ENCODE measurements at regions not wholly inside any gene's neighbourhood (a gene's known extent, or its start where the extent isn't known, plus 50 kb on each side); places are given as distances from the start of the nearest gene placed in this dataset.

- H3K4me1 Mint-ChIP-seq (ENCODE audit: low read depth in 2 of 2), result no peaks in the 10 kb centered on the region
- no peaks in the 10 kb centered on the region for H3K36me3 Mint-ChIP-seq
- H3K9me3 Mint-ChIP-seq, result peaks cover 1% of the 10 kb centered on the region
- no peak overlapping the region for H3K27ac Mint-ChIP-seq
- H3K4me3 Mint-ChIP-seq, result no peak overlapping the region
- peaks cover 0 to 3% of the 10 kb centered on the region in 2 donors for H3K27me3 Mint-ChIP-seq
- DNase-seq (ENCODE audit: low spot score), result no peak
- ATAC-seq, result no peak
Measured at GRCh38 chr17:55883149-55883548, 132.3 kb downstream of the PCTP start.

DNA sequence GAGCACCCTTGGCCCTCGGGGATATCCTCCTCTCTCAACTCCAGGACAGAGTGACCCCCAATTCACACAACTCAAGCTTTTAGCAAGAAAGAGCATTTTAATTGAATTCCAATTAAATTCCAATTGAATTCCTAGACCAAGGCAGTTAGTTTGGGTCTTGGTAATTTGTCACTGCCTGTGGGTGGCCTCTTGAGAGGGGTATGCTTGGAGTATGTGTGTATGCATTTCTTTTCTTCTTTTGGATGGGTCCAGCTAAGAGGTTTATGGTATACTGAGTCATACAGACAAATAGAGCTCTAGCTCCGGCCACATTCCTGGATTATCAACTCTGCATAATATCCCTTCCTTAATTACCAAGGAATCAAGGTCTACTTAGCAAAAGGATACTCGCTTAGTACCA lies 136.7 kb downstream of the PCTP start:
- H3K4me1 Mint-ChIP-seq (ENCODE audit: low read depth in 2 of 2), result no peaks in the 10 kb centered on the region
- no peaks in the 10 kb centered on the region for H3K36me3 Mint-ChIP-seq
- peaks cover 3 to 20% of the 10 kb centered on the region in 2 donors for H3K27me3 Mint-ChIP-seq
- no peak overlapping the region for H3K27ac Mint-ChIP-seq
- no peak overlapping the region for H3K4me3 Mint-ChIP-seq
- no peak for ATAC-seq
- peaks cover 15% of the 10 kb centered on the region for H3K9me3 Mint-ChIP-seq
- DNase-seq (ENCODE audit: low spot score), result no peak

- H3K4me1 Mint-ChIP-seq (ENCODE audit: low read depth in 2 of 2), result no peaks in the 10 kb centered on the region
- no peak for ATAC-seq
Measured at GRCh38 chr17:55889271-55889670, 138.4 kb downstream of the PCTP start.

GRCh38 chr17:55895112-55895759 lies 144.4 kb downstream of the PCTP start:
- no peak overlapping the region for H3K4me3 Mint-ChIP-seq
- peaks cover 0 to 15% of the 10 kb centered on the region in 2 donors for H3K27me3 Mint-ChIP-seq
- no peaks in the 10 kb centered on the region for H3K4me1 Mint-ChIP-seq (ENCODE audit: low read depth in 2 of 2)
- H3K9me3 Mint-ChIP-seq, result peaks cover 2% of the 10 kb centered on the region
- no peak for DNase-seq (ENCODE audit: low spot score)
- ATAC-seq, result no peak
- no peak overlapping the region for H3K27ac Mint-ChIP-seq
- H3K36me3 Mint-ChIP-seq, result no peaks in the 10 kb centered on the region

More at GRCh38 chr17:55889271-55889670, 138.4 kb downstream of the PCTP start:
- Mint-ChIP-seq H3K36me3 (no peaks in the 10 kb centered on the region), H3K9me3 (peaks cover 15% of the 10 kb centered on the region), H3K27ac (no peak overlapping the region), H3K27me3 (peaks cover 3 to 20% of the 10 kb centered on the region in 2 donors), H3K4me3 (no peak overlapping the region)
- DNase-seq (ENCODE audit: low spot score), result no peak

DNA sequence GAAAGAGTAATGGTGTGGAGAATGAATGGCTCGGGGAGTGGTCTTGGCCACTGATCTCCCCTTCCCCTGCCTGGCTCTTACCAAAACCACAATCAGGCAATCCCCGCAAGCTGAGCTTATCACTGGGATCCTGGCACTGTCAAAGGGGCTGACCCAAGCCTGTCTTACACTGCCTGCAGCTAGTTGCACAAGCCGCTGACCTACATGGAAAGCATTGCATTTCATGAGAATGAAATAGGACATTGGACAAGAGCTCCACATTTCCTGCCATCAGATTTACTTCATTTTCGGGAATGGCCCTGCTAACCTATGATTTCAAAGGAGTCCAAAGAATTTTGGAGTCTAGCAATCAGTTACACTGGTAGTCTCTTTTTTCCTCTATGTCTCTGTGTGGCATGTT lies 146.4 kb downstream of the PCTP start:
- Mint-ChIP-seq H3K36me3 (no peaks in the 10 kb centered on the region), H3K9me3 (no peaks in the 10 kb centered on the region), H3K4me1 (ENCODE audit: low read depth in 2 of 2) (no peaks in the 10 kb centered on the region), H3K27me3 (no peaks in the 10 kb centered on the region), H3K27ac (no peak overlapping the region), H3K4me3 (no peak overlapping the region)
- ATAC-seq, result no peak
- no peak for DNase-seq (ENCODE audit: low spot score)

- no peak overlapping the region for H3K27ac Mint-ChIP-seq
- H3K9me3 Mint-ChIP-seq, result no peaks in the 10 kb centered on the region
- ATAC-seq (no peak), DNase-seq (ENCODE audit: low spot score) (no peak)
- H3K4me1 Mint-ChIP-seq (ENCODE audit: low read depth in 2 of 2), result no peaks in the 10 kb centered on the region
- H3K4me3 Mint-ChIP-seq, result no peak overlapping the region
- no peaks in the 10 kb centered on the region for H3K36me3 Mint-ChIP-seq
- H3K27me3 Mint-ChIP-seq, result no peaks in the 10 kb centered on the region
Measured at GRCh38 chr17:55898195-55898594, 147.3 kb downstream of the PCTP start.

GRCh38 chr17:55900188-55900587 lies 149.3 kb downstream of the PCTP start:
- Mint-ChIP-seq H3K9me3 (peaks cover 3% of the 10 kb centered on the region), H3K4me3 (no peak overlapping the region), H3K27me3 (peaks cover 0 to 6% of the 10 kb centered on the region in 2 donors), H3K36me3 (no peaks in the 10 kb centered on the region), H3K4me1 (ENCODE audit: low read depth in 2 of 2) (no peaks in the 10 kb centered on the region), H3K27ac (no peak overlapping the region)
- ATAC-seq, result no peak
- no peak for DNase-seq (ENCODE audit: low spot score)

- H3K4me3 Mint-ChIP-seq, result no peak overlapping the region
- H3K27me3 Mint-ChIP-seq, result peaks cover 0 to 6% of the 10 kb centered on the region in 2 donors
- peaks cover 3% of the 10 kb centered on the region for H3K9me3 Mint-ChIP-seq
- no peak overlapping the region for H3K27ac Mint-ChIP-seq
- H3K4me1 Mint-ChIP-seq (ENCODE audit: low read depth in 2 of 2), result no peaks in the 10 kb centered on the region
- DNase-seq (ENCODE audit: low spot score) (no peak), ATAC-seq (no peak)
- H3K36me3 Mint-ChIP-seq, result no peaks in the 10 kb centered on the region
Measured at GRCh38 chr17:55903028-55903690, 152.3 kb downstream of the PCTP start.

DNA sequence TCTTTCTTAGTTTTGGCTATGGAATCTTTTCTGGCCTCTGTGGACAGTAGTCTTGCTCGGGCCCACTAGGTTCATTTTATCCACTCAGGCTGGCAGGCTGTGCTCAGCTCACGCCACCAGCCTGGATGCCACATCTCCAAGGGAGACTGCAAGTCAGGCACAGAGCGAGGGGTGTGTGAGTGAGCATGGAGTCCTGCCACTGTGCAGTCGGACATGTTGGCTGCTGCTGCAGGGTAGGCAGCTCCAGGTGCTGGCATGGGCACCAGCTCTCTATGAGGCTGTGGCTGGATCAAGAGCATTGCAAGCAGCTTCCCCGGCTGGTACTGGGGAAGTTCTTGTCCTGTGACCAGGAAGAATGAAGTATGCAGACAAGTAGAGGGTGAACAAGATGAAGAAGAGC lies 158.9 kb downstream of the PCTP start:
- no peaks in the 10 kb centered on the region for H3K36me3 Mint-ChIP-seq
- H3K9me3 Mint-ChIP-seq, result peaks cover 8% of the 10 kb centered on the region
- DNase-seq (ENCODE audit: low spot score), result no peak
- H3K27ac Mint-ChIP-seq, result no peak overlapping the region
- peaks cover 0 to 2% of the 10 kb centered on the region in 2 donors for H3K27me3 Mint-ChIP-seq
- no peak overlapping the region for H3K4me3 Mint-ChIP-seq
- ATAC-seq, result no peak
- H3K4me1 Mint-ChIP-seq (ENCODE audit: low read depth in 2 of 2), result no peaks in the 10 kb centered on the region

GRCh38 chr17:55911186-55911585 lies 160.3 kb downstream of the PCTP start:
- peak; percentile 31 to 40 for ATAC-seq
- peaks cover 8% of the 10 kb centered on the region for H3K9me3 Mint-ChIP-seq
- no peak overlapping the region for H3K27ac Mint-ChIP-seq
- no peaks in the 10 kb centered on the region for H3K27me3 Mint-ChIP-seq
- no peaks in the 10 kb centered on the region for H3K4me1 Mint-ChIP-seq (ENCODE audit: low read depth in 2 of 2)
- DNase-seq (ENCODE audit: low spot score), result no peak
- H3K4me3 Mint-ChIP-seq, result no peak overlapping the region
- no peaks in the 10 kb centered on the region for H3K36me3 Mint-ChIP-seq

- H3K4me3 Mint-ChIP-seq, result no peak overlapping the region
- H3K27ac Mint-ChIP-seq, result no peak overlapping the region
- peaks cover 3% of the 10 kb centered on the region for H3K9me3 Mint-ChIP-seq
- H3K4me1 Mint-ChIP-seq (ENCODE audit: low read depth in 2 of 2), result peaks cover 0 to 3% of the 10 kb centered on the region in 2 donors
- ATAC-seq (no peak), DNase-seq (ENCODE audit: low spot score) (no peak)
- H3K27me3 Mint-ChIP-seq, result peaks cover 5 to 14% of the 10 kb centered on the region in 2 donors
- H3K36me3 Mint-ChIP-seq, result no peaks in the 10 kb centered on the region
Measured at GRCh38 chr17:55925440-55925839, 174.6 kb downstream of the PCTP start.

DNA sequence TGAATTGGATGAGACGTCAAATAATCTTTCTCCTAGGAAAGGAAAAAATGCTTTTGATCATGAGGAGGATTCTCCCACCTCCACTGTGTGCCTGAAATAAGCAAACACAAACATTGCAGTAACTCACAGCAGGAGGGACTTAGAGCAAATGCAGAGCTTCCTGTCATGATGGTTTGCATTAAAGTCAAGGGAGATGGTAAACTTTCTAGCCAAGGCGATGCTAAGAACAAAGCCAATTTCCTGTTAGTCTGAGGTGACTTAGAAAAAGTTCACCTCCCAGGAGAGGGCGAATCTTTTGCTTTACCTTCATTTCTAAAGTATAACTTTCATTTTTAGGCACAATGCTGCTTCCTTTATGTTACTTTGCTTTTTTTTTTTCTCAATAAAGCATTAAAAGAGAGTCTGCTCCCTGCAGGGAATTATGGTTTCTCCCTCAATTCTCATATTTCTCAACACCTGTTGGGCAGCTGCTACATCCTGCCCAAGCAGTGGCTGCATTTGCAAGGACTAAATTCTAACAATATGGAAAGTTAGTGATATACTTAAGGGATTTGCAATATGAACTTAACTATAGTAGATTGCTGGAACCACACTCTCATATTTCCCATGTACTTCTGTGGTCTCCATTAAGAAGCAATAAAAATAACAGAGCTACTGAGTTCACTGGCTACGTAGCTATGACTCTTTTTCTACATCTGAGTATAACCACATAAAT lies 175.6 kb downstream of the PCTP start:
- H3K27ac Mint-ChIP-seq, result no peak overlapping the region
- ATAC-seq (no peak), DNase-seq (ENCODE audit: low spot score) (no peak)
- peaks cover 0 to 3% of the 10 kb centered on the region in 2 donors for H3K4me1 Mint-ChIP-seq (ENCODE audit: low read depth in 2 of 2)
- H3K27me3 Mint-ChIP-seq, result peaks cover under 1 to 14% of the 10 kb centered on the region in 2 donors
- H3K4me3 Mint-ChIP-seq, result no peak overlapping the region
- H3K9me3 Mint-ChIP-seq, result no peaks in the 10 kb centered on the region
- no peaks in the 10 kb centered on the region for H3K36me3 Mint-ChIP-seq

- no peak for ATAC-seq
- no peaks in the 10 kb centered on the region for H3K9me3 Mint-ChIP-seq
- no peak for DNase-seq (ENCODE audit: low spot score)
- no peaks in the 10 kb centered on the region for H3K36me3 Mint-ChIP-seq
- H3K27me3 Mint-ChIP-seq, result peaks cover 0 to 14% of the 10 kb centered on the region in 2 donors
- no peak overlapping the region for H3K4me3 Mint-ChIP-seq
- no peak overlapping the region for H3K27ac Mint-ChIP-seq
- H3K4me1 Mint-ChIP-seq (ENCODE audit: low read depth in 2 of 2), result peaks cover 0 to 3% of the 10 kb centered on the region in 2 donors
Measured at GRCh38 chr17:55930291-55930809, 179.5 kb downstream of the PCTP start.

DNA sequence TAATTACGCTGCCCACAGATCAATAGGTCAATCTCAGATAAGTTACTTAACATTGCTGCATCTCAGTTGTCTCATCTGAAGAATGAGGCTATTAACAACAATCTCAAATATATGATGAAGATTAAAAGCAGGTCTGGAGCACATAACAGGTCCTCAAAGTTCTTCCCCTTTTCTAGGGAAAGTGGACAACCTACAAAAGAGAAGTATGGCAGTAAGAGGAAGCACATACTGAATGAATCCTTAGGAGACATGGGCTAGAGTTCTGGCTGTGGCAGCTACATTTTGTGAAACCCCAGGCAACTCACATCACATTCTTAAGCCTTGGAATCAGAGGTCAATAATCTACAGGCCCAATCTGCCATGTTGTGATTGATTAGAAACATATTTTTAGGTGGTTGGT lies 180.6 kb downstream of the PCTP start:
- no peaks in the 10 kb centered on the region for H3K36me3 Mint-ChIP-seq
- H3K27me3 Mint-ChIP-seq, result peaks cover 0 to 14% of the 10 kb centered on the region in 2 donors
- ATAC-seq, result no peak

More for the DNA sequence above, 180.6 kb downstream of the PCTP start:
- Mint-ChIP-seq H3K9me3 (no peaks in the 10 kb centered on the region), H3K27ac (no peak overlapping the region), H3K4me3 (no peak overlapping the region), H3K4me1 (ENCODE audit: low read depth in 2 of 2) (no peaks in the 10 kb centered on the region)
- DNase-seq (ENCODE audit: low spot score), result no peak
